HG03378 (cell line): ENCODE measurements at regions not wholly inside any gene's neighbourhood (a gene's known extent, or its start where the extent isn't known, plus 50 kb on each side); places are given as distances from the start of the nearest gene placed in this dataset.

Experiments used
- ATAC-seq: cut with Tn5 transposase; IDR thresholded peaks from one replicate; pipeline ENCODE4 v1.9.1; 2021; ENCODE audit warnings: mild to moderate bottlenecking, moderate library complexity; ENCODE audit not compliant: unreplicated experiment

GRCh38 chr6:25215881-25216280 lies 63.3 kb upstream of the CARMIL1 start:
- ATAC-seq = no peak

GRCh38 chr6:25217302-25217701 lies 61.9 kb upstream of the CARMIL1 start:
- no peak for ATAC-seq

DNA sequence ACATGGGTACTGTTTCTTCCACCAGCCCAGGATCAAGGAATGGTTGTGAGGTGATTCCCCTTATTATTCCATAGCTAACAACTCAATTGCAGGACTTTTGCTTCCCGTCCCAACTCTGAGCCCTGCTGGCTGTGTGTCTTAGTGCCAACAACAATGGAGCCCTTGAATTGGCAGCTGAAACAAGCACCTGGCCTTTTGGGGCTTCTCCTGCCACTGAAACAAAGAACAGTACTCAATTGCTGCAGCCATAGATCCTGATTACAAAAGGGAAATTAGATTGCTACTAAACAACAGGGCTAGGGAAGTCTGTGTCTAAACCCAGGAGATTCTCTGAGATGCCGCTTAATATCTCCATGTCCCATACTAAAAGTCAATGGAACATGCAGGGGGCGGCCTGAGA lies 61.3 kb upstream of the CARMIL1 start:
- ATAC-seq = no peak

- no peak for ATAC-seq
Measured at GRCh38 chr6:25218346-25218745, 60.8 kb upstream of the CARMIL1 start.

DNA sequence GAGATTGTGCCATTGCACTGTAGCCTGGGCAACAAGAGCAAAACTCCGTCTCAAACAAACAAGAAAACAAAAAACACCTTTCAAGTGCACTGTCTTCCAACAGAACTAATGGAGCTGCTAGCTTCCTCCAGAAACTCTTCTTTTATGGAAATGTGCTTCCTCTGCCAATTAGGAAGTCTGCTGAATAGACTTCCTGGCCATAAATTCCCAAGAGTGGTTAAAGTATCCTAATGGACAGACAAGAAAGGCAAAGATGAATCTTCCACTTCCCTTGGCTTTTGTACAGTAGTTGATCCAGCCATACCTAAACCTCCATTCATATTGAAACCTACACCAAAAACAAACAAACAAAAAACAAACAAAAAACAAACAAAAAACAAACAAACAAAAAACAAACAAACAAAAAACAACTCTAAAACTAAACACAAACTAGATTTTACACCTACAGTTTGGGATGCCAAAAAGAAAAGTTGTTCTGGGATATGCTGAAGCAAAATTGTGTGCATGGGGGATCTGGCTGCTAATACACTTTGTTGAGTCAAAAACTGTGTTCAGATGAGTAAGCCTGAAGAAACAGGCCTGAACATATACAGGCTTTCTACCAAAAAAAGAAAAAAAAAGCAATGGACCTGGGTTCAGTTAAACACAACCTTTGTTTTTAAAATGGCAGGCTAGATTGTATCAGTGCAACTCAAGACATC lies 59.8 kb upstream of the CARMIL1 start:
- no peak for ATAC-seq

GRCh38 chr6:25219917-25220278 lies 59.3 kb upstream of the CARMIL1 start:
- no peak for ATAC-seq

DNA sequence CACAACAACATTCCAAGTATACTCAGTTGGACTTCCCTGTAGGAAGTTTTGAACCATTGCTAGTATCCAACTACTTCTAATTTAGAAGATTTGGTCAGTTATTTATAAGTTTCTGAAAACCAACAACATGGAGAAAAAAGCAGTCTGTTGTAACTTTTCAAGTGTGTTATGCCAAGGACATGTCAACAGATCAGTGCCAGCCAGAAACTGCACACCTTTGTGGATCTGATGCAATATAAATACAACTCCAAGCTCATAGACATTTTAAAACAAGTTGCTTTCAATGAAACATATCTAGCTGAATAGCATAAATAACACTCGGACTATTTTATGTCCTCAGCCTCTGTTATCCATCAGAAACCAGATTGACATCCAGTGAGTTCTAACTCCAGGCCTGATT lies 58.3 kb upstream of the CARMIL1 start:
- ATAC-seq = no peak

GRCh38 chr6:25222006-25222678 lies 57.0 kb upstream of the CARMIL1 start:
- ATAC-seq = no peak

- ATAC-seq = no peak
Measured at GRCh38 chr6:25223490-25223991, 55.6 kb upstream of the CARMIL1 start.

GRCh38 chr6:25224242-25224641 lies 54.9 kb upstream of the CARMIL1 start:
- no peak for ATAC-seq

DNA sequence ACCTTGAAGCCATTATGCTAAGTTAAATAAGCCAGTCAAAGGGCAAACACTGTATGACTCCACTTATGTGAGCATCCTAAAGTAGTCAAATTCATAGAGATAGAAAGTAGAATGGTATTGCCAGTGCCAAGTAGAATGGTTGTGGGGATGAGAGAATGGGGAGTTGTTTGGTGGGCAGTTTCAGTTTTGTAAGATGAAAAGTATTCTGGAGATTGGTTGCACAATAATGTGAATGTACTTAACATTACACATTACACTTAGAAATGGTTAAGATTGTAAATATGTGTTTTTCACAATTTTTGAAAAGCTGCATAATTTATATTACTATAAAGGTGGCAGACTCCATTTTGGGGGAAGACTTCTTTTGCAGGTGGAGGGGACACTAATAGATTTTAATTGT lies 51.3 kb upstream of the CARMIL1 start:
- ATAC-seq = no peak
